ENCODE measurements at regions not wholly inside any gene's neighbourhood (a gene's known extent, or its start where the extent isn't known, plus 50 kb on each side); places are given as distances from the start of the nearest gene placed in this dataset.

DNA sequence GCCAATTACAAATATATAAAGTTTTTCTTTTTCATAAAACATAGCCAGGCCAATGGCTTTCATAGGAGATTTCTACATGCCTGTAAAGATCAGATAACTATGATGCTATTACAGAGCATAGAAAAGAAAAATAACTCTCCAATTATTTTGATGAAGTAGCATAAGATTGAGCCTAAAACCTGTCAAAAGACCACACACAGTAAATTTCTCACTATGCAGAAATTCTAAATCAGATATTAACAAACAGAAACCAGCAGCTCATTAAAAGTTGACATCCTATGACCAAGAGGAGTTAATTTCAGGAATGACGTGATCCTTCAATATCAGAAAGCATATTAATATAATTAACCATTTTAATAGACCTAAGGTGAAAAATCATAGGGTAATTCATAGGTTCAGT, 139.0 kb upstream of the PIEZO2 start:
- no peak overlapping the region for H3K4me2 ChIP-seq (ENCODE audit: low read length)
- no peaks in the 10 kb centered on the region for H3K4me1 ChIP-seq (ENCODE audit: insufficient read depth, low read length, severe bottlenecking)
- TF ChIP-seq, protein P1, sequence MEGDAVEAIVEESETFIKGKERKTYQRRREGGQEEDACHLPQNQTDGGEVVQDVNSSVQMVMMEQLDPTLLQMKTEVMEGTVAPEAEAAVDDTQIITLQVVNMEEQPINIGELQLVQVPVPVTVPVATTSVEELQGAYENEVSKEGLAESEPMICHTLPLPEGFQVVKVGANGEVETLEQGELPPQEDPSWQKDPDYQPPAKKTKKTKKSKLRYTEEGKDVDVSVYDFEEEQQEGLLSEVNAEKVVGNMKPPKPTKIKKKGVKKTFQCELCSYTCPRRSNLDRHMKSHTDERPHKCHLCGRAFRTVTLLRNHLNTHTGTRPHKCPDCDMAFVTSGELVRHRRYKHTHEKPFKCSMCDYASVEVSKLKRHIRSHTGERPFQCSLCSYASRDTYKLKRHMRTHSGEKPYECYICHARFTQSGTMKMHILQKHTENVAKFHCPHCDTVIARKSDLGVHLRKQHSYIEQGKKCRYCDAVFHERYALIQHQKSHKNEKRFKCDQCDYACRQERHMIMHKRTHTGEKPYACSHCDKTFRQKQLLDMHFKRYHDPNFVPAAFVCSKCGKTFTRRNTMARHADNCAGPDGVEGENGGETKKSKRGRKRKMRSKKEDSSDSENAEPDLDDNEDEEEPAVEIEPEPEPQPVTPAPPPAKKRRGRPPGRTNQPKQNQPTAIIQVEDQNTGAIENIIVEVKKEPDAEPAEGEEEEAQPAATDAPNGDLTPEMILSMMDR (IDR thresholded peaks at IDR 0.05; ENCODE audit: low read length), result no peak
- TF ChIP-seq EZH2 (IDR thresholded peaks at IDR 0.05; ENCODE audit: borderline replicate concordance, low read length), result no peak
- H3K9me2 ChIP-seq (ENCODE audit: low read depth, low read length), result no peaks in the 10 kb centered on the region
- no peaks in the 10 kb centered on the region; the same call in 1 of the 2 replicates for H4K20me1 ChIP-seq (ENCODE audit: insufficient read depth, low read length)
- no peak overlapping the region for H2AFZ ChIP-seq (ENCODE audit: low read length)
- no peak overlapping the region for H3K27ac ChIP-seq (ENCODE audit: low read depth, low read length, poor library complexity, severe bottlenecking)
- no peaks in the 10 kb centered on the region for H3K36me3 ChIP-seq (ENCODE audit: insufficient read depth, low read length)
- no peaks in the 10 kb centered on the region for H3K9me3 ChIP-seq (ENCODE audit: low read length)
- no peak overlapping the region for H3K4me3 ChIP-seq (ENCODE audit: low read depth, low read length, poor library complexity, severe bottlenecking)
- no peak overlapping the region for H3K9ac ChIP-seq (ENCODE audit: low read length)
- H3K27me3 ChIP-seq (ENCODE audit: insufficient read depth, low read length), result no peaks in the 10 kb centered on the region; the same call in 1 of the 2 replicates
- no peaks in the 10 kb centered on the region for H3K79me2 ChIP-seq (ENCODE audit: insufficient read depth, low read length)
- H3F3A ChIP-seq (ENCODE audit: insufficient read depth, low read length), result no peaks in the 10 kb centered on the region

DNA sequence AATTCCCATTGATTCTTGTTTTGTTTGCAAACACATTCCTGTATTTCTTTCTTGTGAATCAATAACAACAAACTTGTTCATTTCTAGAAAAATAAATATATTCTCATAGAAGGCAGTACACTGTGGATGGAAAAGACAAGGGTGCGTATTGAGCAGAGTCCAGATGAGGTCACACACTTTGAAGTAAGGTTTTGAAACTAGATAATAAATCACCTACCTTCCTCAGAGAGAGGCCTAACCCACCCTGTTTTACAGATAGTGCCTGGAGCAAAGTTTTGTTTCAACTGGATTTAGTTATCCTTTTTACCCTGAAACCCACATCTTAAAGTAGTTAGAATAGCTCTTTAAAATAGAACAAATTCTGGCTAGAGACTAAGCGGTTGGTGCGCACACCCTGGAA, 137.1 kb upstream of the PIEZO2 start:
- Histone ChIP-seq H3K4me1 (ENCODE audit: insufficient read depth, low read length, severe bottlenecking) (no peaks in the 10 kb centered on the region), H3K27me3 (ENCODE audit: insufficient read depth, low read length) (no peaks in the 10 kb centered on the region), H3K4me3 (ENCODE audit: low read depth, low read length, poor library complexity, severe bottlenecking) (no peak overlapping the region), H3K36me3 (ENCODE audit: insufficient read depth, low read length) (no peaks in the 10 kb centered on the region), H3K79me2 (ENCODE audit: insufficient read depth, low read length) (no peaks in the 10 kb centered on the region), H3K9me2 (ENCODE audit: low read depth, low read length) (no peaks in the 10 kb centered on the region), H3K9ac (ENCODE audit: low read length) (no peak overlapping the region), H3F3A (ENCODE audit: insufficient read depth, low read length) (no peaks in the 10 kb centered on the region), H3K9me3 (ENCODE audit: low read length) (no peaks in the 10 kb centered on the region), H2AFZ (ENCODE audit: low read length) (no peak overlapping the region), H3K4me2 (ENCODE audit: low read length) (no peak overlapping the region), H3K27ac (ENCODE audit: low read depth, low read length, poor library complexity, severe bottlenecking) (no peak overlapping the region), H4K20me1 (ENCODE audit: insufficient read depth, low read length) (no peaks in the 10 kb centered on the region; the same call in 1 of the 2 replicates)
- no peak for TF ChIP-seq EZH2 (IDR thresholded peaks at IDR 0.05; ENCODE audit: borderline replicate concordance, low read length)
- TF ChIP-seq, protein P1 (IDR thresholded peaks at IDR 0.05; ENCODE audit: low read length), result no peak

DNA sequence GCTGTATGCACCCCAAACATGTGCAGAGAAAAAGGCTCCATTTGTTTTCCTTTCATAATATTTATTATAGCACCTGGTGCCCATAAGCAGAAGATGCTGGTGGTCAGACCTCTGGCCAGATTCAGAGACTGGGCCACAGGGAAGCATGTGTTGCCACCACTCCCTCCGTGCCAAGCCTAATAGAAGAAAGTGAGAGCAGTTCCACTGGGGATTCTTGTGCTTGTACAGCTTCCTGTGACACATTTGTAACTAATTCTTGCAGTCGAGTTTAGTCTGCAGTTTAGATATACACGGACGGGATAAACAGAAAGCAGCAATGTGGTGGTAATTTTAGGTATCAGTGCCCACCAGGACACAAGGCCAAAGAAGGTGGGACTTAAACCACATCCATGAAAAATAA, 135.4 kb upstream of the PIEZO2 start:
- Histone ChIP-seq H3K4me1 (ENCODE audit: insufficient read depth, low read length, severe bottlenecking) (no peaks in the 10 kb centered on the region), H3K27ac (ENCODE audit: low read depth, low read length, poor library complexity, severe bottlenecking) (no peak overlapping the region), H3F3A (ENCODE audit: insufficient read depth, low read length) (no peaks in the 10 kb centered on the region), H3K79me2 (ENCODE audit: insufficient read depth, low read length) (no peaks in the 10 kb centered on the region), H4K20me1 (ENCODE audit: insufficient read depth, low read length) (no peaks in the 10 kb centered on the region; the same call in 1 of the 2 replicates), H3K27me3 (ENCODE audit: insufficient read depth, low read length) (no peaks in the 10 kb centered on the region), H3K9me2 (ENCODE audit: low read depth, low read length) (no peaks in the 10 kb centered on the region), H2AFZ (ENCODE audit: low read length) (no peak overlapping the region), H3K9me3 (ENCODE audit: low read length) (no peaks in the 10 kb centered on the region), H3K9ac (ENCODE audit: low read length) (no peak overlapping the region), H3K4me3 (ENCODE audit: low read depth, low read length, poor library complexity, severe bottlenecking) (no peak overlapping the region), H3K4me2 (ENCODE audit: low read length) (no peak overlapping the region), H3K36me3 (ENCODE audit: insufficient read depth, low read length) (no peaks in the 10 kb centered on the region)
- TF ChIP-seq EZH2 (IDR thresholded peaks at IDR 0.05; ENCODE audit: borderline replicate concordance, low read length), result no peak
- TF ChIP-seq, protein P1 (IDR thresholded peaks at IDR 0.05; ENCODE audit: low read length), result no peak
